ENCODE measurements at regions not wholly inside any gene's neighbourhood (a gene's known extent, or its start where the extent isn't known, plus 50 kb on each side); places are given as distances from the start of the nearest gene placed in this dataset.

DNA sequence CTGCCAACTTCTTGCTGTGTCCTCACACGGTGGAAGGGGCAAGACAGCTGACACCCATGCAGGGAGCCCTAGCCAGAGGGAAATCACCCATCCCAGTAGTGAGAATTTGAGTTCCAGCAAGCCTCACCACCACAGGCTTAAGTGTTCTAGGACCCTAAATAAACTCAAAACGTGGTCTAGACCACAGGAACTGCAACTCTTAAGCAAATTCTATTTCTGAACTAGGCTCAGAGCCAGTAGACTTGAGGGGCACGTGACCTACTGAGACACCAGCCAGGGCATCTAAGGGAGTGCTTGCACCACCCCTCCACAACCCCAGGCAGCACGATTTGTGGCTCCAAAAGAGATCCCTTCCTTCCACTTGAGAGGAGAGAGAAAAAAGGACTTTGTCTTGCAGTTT is 96.0 kb upstream of the PHF24 start:
- TF ChIP-seq, protein P1, sequence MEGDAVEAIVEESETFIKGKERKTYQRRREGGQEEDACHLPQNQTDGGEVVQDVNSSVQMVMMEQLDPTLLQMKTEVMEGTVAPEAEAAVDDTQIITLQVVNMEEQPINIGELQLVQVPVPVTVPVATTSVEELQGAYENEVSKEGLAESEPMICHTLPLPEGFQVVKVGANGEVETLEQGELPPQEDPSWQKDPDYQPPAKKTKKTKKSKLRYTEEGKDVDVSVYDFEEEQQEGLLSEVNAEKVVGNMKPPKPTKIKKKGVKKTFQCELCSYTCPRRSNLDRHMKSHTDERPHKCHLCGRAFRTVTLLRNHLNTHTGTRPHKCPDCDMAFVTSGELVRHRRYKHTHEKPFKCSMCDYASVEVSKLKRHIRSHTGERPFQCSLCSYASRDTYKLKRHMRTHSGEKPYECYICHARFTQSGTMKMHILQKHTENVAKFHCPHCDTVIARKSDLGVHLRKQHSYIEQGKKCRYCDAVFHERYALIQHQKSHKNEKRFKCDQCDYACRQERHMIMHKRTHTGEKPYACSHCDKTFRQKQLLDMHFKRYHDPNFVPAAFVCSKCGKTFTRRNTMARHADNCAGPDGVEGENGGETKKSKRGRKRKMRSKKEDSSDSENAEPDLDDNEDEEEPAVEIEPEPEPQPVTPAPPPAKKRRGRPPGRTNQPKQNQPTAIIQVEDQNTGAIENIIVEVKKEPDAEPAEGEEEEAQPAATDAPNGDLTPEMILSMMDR (IDR thresholded peaks at IDR 0.05), result no peak
- no peak for TF ChIP-seq POLR2A (IDR thresholded peaks at IDR 0.05)

Data from testis (tissue), 2 donors.